GM21529 (cell line): ENCODE measurements at regions not wholly inside any gene's neighbourhood (a gene's known extent, or its start where the extent isn't known, plus 50 kb on each side); places are given as distances from the start of the nearest gene placed in this dataset.

ENCODE experiments used
- ATAC-seq: cut with Tn5 transposase; IDR thresholded peaks from one replicate; pipeline ENCODE4 v1.9.1; 2021; ENCODE audit not compliant: unreplicated experiment

DNA sequence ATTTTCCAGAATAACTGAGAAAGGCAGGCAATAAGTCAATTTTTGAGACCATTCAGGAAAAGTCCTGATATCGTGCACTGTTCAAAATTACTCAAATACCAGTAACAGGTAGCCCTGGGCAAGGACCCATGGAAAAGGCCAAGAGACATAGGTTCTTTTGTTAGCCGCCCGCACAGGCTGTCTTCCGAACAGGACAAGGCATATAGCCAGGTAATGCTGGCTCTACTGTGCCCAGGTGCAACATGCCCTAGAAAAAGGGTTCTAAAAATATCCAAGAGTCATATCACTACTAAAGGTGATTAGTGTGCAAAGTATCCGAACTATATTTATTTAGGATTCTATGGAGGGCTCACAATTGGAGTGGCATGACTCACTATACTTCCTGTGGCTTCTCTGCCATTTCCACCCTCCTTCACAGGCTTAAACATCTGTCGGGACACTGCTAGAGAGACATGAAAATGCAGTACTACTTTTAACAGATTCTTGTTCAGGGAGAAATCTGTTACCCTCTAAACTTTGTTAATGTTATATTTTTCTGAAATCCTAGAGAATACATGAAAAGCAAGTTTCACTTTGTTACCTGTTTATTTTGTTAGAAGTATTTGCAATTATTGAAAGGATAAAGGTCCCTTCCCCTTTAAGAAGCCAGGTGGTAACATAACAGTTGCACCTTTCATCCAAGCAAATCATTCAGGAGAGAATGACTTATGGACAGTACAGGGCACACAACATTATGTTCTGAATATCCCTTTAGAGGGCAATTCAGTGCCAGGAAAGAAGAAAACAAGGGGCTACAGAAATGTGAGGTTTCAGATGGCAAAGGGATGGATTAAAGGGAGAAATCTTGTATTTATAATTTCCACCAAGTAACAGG lies 293.3 kb upstream of the THBS1 start:
- no peak for ATAC-seq

DNA sequence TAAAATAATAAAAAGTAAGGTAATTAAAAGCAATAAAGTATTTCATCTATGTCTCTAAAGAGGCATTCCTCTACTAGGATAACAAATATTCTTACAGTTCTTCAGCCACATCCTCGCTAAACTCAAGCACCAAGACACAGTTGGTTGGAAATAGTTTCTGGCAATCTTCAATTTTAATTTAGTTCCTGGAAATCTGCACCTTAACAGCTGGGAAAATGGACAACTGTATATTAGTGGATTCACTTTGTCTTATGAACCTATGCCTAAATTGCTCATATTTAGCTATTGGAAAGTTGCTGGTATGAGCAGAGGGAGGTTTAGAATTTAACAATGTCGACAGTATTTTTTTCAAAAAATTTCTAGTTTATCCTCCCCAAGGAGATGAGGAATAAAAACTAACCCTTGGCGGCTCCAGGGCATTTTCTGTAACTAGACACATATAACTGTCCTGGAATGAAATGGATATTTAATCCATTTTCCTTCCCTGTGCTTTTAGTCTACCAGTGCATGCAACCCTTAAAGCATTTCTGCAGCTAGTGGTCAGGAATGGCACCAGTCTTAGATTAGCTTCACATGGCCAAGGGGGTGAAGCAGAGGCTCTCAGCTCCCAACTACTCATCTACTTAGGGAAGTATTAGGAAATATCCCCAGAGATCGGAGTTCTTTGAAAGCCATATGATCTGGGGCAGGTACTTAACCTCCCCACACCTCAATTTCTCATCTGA lies 290.0 kb upstream of the THBS1 start:
- ATAC-seq: no peak

GRCh38 chr15:39291690-39292089 lies 289.2 kb upstream of the THBS1 start:
- ATAC-seq: no peak

GRCh38 chr15:39296955-39297354 lies 283.9 kb upstream of the THBS1 start:
- ATAC-seq: peak; percentile 90

GRCh38 chr15:39298271-39298962 lies 282.5 kb upstream of the THBS1 start:
- ATAC-seq: no peak

DNA sequence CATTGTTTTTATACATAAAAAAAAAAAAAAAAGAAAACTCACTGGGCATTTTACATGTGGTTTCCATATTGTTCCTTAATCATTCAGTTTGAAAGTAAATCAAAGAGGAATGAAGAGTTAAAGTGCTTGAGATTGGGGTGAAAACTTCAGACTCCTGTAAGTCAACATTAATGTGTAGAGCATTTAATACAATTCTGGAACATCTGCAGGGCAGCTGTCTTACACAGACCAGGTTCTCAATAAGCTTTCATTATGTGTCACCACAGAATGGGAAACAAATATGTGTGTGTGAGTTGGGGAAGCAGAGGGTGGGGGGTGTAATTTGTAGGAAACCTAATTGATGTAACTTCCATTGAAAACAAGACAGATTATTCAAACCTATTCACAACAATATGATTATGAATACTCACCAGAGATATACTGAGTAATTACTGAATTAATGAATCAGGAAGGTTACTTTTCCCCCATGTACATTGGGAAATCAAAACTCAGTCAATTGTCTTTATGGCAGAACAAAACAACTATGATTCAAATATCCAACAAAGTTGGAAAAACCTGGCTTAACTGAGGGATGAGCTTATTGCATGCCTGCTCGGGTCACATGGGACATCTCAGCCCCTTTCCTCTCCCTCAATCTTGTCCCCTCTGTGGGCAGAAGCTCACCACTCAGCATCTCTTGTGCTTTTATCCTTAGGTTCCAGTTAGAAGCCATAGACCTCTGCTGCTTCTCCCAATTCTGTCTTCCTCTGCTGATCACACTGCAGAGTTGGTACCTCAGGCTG lies 281.2 kb upstream of the THBS1 start:
- ATAC-seq: no peak

- ATAC-seq: no peak
Measured at GRCh38 chr15:39300451-39301153, 280.3 kb upstream of the THBS1 start.

- ATAC-seq: no peak
Measured at GRCh38 chr15:39301589-39301999, 279.3 kb upstream of the THBS1 start.

GRCh38 chr15:39302936-39303335 lies 277.9 kb upstream of the THBS1 start:
- ATAC-seq: no peak

- ATAC-seq: no peak
Measured at GRCh38 chr15:39304201-39304841, 276.6 kb upstream of the THBS1 start.

GRCh38 chr15:39304931-39305728 lies 275.7 kb upstream of the THBS1 start:
- ATAC-seq: no peak

- no peak for ATAC-seq
Measured at GRCh38 chr15:39310633-39311032, 270.2 kb upstream of the THBS1 start.

DNA sequence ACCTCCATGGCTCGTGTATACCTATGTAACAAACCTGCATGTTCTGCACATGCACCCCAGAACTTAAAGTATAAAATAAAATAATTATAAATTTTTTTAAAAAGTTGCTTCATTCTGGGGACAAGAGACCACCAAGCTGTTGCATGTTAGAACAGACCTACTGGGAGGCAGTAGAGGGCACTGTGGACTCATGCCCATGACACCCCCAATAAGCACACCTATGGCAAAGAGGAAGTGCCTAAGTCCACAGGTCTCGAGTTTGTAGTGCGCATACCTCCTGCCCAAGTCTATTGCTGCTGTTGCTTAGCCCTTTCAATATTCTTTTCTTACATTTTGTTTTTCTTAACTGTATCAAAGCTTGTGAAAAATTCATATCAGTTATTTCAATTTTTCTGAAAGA lies 267.9 kb upstream of the THBS1 start:
- no peak for ATAC-seq

DNA sequence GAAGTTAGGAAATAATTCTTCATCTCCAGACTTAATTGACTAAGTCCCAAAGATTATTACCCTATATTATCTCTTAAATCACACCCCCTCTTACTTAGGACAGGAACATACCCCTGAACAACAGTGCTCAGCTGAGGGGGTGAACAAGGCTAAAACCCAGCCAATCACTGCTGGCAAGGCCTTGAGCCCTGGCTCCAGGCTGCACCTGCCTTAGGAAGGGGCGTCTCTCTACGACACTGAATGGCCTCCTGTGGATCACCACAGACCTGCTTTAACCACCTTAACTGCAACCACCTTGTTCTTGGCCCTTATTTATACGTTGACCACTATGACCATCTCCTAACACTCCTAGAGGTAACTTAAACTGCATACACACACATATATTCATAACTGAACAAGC lies 267.4 kb upstream of the THBS1 start:
- ATAC-seq: no peak

DNA sequence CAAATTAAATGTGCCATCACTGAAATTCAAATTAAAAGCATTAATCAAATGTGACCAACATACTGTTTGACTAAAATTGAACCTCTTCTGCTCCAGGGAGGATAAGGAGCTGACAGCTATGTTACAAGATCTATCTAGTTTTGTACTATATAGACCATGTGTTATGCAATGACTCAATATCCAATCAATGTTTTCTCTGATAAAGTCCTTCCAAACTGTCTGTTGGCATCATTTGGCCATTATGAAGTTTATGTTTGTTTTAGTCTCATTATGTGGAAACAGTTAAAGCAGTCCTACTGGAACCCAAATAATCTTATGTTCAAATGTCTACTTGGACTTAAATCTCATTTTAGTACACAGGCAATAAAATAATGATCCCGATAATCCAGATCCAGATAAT lies 267.0 kb upstream of the THBS1 start:
- ATAC-seq: no peak

- no peak for ATAC-seq
Measured at GRCh38 chr15:39315206-39315850, 265.6 kb upstream of the THBS1 start.

GRCh38 chr15:39317225-39317624 lies 263.7 kb upstream of the THBS1 start:
- no peak for ATAC-seq

GRCh38 chr15:39318231-39318630 lies 262.6 kb upstream of the THBS1 start:
- ATAC-seq: no peak

DNA sequence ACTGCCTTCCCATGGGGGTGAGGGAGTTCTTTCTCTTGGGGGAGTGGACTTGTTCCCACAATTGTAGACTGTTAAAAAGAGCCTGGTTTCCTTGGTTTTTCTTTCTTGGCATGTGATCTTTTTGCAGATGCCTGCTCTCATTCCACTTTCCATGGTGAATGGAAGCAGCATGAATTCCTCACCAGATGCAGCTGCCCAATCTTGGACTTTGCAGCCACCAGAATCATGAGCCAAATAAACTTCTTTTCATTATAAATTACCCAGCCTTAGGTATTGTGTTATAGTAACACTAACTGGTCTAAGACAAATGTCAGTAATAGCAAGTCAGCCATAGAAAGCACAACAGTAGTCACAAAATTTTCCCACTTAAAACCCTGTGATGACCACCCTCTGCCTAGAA lies 260.5 kb upstream of the THBS1 start:
- no peak for ATAC-seq
